ENCODE measurements at regions not wholly inside any gene's neighbourhood (a gene's known extent, or its start where the extent isn't known, plus 50 kb on each side); places are given as distances from the start of the nearest gene placed in this dataset.
"Not testable (repeated sequence)": the region's sequence is repeated elsewhere in the genome, so short reads cannot be mapped to it uniquely, and the experiment has no call there.

DNA sequence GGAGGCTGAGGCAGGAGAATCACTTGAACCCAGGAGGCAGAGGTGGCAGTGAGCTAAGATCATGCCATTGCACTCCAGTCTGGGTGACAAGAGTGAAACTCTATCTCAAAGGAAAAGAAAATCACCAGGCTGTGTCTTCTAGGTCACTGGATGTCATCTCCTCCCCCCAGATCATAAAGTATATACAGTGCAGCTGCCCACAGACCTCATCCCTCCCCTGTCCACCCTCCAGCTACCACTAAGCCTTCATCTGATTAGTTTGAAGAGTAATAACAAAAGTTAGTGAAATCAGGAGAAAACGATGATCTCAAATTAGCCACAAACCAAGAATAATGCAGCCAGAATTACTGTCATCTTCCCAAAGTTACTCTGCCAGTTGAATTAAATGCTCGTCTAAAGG lies 117.2 kb downstream of the ZNF22 start:
- not testable (repeated sequence) for DNase-seq (ENCODE audit: low spot score)

DNA sequence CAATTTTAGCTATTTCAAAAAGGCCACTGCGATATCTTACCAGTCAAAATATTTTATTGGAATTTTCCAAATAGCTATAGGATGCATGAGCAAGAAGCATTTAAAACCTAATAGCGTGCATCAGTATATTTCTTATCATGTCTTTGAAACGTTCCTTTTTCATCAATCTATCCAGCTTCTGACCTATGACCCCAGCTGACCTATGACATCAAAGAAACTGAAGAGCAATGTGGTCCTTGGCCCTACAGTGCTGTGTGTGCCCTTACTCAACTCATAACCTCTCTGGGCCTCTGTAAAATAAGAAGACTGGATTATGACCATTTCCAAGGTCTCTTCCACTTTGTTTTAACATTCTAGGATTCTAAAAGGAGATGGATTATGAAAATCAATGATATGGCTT lies 118.2 kb downstream of the ZNF22 start:
- DNase-seq (ENCODE audit: low spot score), result no peak

DNA sequence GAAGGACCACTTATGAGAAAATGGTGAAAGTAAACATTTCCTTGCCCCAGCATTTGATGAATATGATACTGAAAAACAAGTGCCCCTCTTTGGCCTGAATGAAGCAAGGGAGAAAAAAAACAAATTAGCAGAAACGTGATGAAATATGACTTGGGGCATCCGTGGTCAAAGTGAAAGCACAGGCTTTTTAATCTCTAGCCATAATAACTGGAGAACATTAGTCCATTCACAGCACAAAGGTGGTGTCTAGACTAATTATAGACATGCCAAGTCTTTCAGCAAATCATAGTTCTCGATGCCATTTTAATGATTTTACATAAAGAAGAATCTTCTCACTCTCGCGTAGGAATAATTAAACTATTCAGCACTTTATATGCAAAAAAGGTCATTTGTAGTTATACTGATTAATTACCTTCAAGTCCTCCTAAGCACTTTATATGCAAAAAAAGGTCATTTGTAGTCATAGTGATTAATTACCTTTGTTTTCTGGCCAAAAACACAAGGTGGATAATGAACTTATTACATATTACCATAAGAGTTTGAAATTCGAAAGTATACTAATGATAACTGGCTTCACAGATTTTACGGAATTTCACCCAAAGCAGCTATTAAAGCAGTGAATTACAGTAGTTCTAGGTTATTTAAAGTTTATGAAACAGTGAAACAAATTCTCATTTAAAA lies 121.6 kb downstream of the ZNF22 start:
- not testable (repeated sequence) for DNase-seq (ENCODE audit: low spot score)

DNA sequence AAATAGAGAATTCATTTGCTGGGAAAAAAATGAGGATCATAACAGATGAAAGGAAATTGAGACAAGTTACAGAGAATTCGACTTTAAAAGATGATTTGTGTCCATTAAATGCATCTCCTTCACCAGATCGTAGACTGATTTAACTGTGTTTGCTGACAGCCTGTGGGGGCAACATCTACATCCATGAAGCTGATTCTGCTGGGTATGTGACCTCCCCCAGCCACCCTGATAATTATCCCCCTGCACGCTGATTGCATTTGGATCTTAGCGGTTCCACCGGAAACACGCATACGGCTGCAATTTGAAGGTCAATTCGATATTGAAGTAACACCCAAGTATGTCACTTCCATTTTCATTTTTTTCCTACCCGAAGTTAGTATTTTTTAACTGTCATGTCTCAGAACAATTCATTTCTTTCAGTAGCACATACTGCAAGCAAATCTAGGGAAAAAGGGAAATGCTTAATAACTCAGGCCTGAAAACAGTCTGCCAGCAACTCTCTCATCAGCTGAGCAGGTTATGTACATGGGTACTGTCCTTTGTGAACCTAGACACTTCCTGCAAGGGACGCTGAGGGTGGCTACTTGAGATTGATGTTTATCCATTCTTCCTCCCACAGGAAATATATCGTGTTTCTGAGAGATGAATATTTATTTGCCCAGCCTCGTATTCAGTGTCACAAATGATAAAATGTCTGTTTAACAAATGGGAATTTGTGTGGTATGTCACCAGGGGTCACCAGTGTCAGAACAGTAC lies 134.9 kb downstream of the ZNF22 start:
- DNase-seq (ENCODE audit: low spot score), result no peak

DNA sequence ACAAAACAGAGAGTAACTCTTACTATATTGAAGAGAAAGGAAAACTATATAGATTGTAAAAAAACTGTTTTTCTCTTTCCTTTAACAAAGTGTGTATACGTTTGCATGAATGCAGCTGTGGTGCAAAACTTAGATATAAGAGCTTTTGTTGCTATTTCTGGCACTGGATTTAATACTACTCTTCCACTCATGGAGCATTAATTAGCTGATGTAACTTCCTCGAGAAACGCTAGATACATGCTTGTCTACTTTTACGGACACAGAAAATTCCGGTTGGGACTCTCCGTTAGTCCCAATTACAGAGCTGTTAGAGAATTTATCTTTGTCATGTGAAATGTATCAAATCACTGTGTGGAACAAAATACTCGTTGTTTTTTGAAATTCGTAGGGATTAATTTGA lies 135.5 kb downstream of the ZNF22 start:
- no peak for DNase-seq (ENCODE audit: low spot score)

DNA sequence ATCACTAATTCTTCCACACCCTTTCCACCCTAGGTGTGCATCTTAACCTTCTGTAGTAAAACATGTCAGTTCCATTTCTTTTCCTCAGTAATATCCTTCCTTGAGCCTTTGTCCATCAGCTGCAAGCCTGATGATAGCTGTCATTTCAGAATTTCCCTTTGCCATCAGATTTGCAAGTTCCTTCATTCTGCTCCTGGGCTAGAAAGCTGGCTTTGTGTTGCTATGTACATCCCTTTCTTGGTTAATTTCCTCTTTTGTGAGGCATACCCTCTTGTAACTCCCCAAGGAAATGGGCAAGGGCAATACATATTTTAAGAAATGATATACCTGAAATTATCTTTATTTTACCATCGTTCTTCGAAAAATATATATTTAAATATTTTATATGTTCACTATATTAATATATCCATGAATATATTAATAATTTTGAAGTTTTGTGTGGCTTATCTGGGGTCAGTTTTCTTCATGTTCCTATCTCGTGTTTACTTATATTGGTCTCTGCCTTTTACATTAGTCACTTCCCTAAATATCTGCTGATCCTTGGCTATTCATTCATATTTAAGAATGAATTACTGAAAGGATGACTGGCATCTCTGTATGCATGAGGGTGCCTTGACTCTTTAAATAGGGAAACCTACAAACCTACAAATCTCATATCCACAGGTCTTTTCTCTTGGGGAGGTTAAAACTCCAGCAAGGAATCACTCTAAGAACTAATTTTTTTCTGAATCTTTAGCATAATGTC lies 143.8 kb downstream of the ZNF22 start:
- no peak for DNase-seq (ENCODE audit: low spot score)

DNA sequence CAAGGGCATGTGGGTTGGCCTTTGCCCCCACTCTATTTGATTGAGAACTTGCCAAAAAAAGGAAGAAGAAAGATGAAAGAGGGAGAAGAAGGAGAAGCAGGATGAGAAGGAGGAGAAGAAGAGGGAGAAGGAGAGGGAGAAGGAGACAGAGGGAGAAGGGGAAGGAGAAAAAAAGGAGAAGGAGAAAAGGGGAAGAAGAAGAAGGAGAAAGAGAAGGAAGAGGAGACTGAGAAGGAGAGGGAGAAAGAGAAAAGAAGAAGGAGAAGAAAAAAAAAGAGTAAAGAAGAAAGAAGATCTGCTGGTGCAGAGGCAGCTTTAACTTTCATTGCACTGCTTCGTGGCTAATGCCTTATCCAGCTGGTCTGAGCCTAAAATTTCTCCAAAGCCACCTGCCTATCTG lies 144.4 kb downstream of the ZNF22 start:
- DNase-seq (ENCODE audit: low spot score), result not testable (repeated sequence)

DNA sequence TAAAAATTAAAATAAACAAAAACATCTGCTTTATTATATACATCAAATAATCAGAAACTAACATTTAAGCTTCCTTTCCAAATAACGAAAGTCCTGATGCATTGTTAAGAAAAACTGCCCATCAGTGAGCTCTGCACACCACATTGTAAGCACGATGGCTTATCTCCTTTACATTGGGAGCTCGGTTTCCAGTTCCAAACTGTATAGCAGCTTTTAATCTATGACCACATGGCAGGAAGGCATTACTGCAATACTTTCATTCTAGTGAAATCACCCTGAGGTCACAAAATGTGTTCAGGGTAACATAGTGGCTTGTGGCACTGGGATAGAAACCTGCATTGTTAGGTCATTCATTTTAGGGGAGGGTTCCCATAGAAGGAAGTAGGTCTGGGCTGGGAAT lies 146.3 kb downstream of the ZNF22 start:
- no peak for DNase-seq (ENCODE audit: low spot score)

DNA sequence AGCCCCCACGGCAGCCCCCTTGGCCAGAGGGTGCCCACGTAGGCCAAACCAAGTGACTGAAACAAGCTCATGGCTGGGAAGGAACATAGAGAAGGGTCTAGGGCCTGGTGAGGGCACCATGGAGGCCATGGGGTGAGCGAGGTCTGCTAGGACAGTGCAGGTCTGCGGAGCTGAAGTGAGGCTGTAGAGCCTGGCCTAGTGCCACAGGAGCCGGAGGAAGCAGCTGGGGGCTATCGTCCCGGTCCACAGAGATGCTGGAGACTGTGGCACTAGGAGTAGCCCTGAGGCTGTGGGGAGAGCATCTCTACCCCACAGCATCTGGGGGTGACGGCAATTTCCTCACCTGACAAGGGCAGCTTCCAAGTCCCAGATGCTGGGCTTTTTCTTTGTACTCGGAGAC lies 150.3 kb downstream of the ZNF22 start:
- DNase-seq (ENCODE audit: low spot score), result no peak

DNA sequence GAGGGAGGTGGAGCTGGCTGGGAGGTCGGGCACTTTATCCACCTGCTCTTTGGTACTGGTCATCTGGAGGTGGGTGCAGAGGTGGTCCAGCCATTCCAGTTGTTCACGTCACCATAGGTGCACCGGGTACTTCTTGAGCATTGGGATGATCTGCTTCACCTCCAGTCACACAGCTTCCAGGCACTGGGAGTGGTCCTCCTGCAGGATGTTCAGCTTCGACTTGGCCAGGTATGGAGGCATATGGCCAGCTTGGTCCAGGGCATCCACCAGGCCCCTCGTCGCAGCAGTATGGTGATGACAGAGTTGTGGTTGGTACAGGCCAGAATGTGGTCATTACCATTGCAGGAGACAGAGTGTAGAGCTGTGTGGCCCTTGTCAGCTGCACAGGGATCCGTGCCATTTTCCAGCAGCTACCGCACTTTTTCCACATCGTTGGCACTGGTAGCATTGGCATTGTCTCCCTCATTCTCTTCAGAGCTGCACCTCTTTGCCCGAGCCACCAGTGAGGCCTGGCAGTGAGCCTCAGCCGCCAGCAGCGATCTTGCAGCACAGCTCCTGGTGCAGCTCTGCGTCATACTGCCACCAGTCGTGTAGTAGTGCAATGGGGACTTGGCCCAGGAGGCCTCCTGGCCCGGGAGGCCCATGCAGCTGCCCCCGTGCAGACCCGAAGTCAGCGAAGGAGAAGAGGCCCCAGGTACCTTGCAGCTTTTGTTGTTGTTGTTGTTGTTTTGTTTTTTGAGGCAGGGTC lies 150.9 kb downstream of the ZNF22 start:
- no peak for DNase-seq (ENCODE audit: low spot score)

DNA sequence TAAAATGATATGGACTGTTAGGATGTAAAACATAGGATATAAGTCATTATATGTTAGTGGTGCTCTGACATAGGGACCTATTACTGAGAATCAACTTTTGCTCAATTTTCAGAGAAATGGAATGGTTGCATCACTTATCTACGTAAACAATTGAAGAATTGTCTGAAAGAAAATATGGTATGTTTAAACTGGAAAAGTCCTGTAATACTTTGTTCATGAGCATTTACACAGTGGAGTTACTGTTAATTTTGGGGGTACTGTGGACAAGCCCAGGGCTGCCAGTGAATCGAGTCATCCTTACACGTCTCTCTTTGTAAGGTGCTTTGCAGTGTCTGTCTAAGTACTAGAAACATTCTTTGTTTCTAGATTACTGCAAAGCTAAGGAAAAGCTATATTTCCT lies 152.0 kb downstream of the ZNF22 start:
- no peak for DNase-seq (ENCODE audit: low spot score)

DNA sequence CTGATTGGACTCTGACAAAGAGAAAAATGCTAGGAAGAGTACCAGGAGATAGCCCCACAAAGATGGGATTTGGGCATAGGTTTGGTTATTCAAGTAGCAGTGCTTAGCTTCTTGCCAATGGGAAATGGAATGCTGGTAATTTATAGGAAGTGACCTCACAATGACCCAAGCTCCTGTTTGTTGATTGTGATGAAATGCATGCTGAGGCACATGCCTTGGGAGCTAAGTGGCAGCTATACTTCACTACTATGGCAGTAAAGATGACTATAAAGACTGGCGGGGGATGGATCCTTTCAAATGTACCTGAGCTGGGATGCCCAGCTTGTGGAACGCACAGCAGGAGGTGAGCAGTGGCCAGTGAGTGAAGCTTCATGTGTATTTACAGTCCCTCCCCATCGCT lies 153.8 kb downstream of the ZNF22 start:
- no peak for DNase-seq (ENCODE audit: low spot score)

DNA sequence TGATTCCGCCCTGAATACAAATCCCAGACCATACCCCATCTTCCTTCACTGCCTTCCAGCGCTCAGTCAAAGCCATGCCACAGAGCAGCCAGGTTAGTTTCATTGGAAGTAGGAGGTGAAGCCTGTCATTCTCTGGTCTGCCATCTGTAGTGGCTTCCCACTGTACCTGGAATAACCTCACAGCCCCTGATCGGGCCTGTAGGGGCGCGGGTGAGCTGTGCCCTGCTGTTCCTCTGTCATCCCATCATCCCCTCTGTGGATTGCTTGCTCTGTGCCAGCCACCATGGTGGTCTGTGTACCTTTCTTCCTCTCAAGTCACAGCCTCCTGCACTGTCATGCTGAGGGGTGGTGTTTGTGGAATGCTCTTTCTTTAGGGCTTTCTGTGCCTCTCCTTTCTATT lies 155.1 kb downstream of the ZNF22 start:
- DNase-seq (ENCODE audit: low spot score), result no peak

DNA sequence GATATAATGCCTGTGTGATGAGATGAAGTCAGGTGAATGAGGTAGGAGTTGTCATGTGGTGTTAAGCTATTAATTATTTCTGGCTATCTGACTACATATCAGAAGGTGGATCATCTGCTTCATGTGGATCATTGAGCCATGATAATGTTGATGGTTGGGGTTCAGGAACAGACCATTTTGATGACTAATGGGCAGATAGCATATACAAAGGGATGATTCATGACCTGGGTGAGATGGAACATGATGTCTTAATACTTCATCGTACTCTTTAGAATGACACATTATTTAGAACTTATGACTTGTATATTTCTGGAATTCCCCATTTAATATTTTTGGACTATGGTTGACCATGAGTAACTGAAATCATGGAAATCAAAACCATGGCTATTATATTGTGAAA lies 155.1 kb downstream of the OR13A1 start:
- DNase-seq (ENCODE audit: low spot score), result no peak

DNA sequence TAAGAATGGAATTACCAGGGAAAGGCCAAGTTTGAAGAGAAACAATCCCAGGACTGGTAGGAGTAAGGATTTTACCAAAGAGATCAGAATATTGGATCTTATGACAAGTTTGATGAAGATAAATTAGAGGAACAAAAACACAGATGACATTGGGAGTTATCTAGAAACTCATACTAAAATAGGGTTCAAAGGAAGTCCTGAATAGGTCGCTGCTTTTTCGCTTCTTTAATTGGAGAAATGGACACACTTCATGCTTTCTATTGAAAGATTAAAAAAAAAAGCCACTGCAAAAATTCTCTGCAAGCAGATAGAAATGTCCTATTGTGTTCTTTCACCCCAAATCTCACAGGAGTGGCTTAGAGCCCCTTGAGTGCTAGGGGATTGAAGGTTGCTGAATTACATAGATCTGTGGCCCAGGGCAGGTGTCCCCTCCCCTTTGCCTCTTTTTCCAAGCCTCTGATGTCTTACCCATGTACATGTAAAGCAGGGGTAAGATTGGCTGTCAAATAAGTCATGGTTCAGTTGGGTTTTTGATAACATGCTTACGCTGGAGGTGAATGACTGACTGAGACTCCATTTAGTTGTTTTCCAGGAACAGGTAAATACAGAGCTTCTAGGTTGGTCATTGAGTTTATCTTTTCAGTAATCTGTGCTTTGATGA lies 152.0 kb downstream of the OR13A1 start:
- DNase-seq (ENCODE audit: low spot score), result no peak

DNA sequence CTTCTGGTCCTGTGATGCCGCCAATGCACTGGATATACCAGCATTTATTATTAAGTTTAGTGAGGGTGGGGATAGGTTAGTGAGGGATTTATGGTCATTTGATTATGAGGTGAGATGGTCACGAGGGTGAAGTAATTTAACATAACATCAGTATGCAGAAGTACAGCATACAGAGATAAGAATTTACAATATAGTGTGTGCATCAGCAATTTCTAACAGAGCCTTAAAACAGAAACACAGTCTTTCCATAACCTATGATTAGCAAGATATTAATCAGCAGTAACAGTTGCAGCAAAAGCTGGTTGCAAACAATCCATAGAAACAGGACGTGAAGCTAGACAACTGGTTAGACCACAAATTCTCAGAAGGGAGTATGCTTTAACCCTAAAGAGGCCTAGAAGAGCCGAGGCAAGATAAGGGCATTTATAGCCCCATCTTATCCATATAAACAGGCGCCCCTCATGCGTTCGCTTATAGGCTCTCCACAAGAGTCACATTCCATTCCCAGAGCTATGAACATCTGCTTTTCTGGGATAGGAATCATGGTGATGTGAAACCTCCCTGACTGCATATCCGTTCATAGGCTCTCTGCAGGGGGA lies 139.8 kb downstream of the OR13A1 start:
- DNase-seq (ENCODE audit: low spot score), result not testable (repeated sequence)

DNA sequence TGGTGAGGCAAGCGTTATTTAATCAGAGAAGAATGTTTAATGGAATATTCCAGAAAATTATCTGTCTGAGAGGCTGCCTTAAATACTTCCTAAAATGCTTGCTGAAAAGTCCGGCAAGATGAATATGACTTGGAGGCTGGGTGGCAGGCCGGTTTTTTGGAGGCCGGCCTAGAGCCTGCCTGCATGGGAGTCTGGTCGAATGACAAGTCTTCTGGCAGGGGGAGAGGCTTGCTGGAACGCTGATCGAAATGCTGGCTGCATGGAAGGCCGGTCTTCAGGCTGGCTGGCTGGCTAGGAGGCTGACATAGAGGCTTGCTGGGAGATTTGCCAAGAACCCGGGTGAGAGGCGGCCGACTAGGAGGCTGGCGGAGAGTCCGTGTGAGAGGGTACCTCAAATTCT lies 135.7 kb downstream of the OR13A1 start:
- no peak for DNase-seq (ENCODE audit: low spot score)

DNA sequence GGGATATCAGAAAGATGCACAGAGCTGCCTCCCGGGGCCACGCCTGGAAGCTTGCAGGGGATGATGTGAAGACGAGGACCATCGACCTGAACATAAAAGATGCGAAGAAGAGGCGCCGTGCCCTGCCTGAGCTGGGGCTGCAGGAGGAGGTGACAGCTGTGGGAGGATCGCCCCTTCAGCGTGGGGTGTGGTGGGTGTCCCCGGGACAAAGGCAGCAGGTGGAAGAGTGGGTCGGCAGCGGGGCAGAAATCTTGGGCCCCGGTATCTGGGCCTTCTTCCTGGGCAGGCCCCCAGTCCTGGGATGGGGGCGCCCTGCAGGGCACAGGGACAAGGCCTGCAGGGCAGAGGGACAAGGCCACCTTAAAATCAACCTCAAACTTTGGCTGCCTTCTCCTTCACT lies 134.9 kb downstream of the OR13A1 start:
- DNase-seq (ENCODE audit: low spot score), result no peak

DNA sequence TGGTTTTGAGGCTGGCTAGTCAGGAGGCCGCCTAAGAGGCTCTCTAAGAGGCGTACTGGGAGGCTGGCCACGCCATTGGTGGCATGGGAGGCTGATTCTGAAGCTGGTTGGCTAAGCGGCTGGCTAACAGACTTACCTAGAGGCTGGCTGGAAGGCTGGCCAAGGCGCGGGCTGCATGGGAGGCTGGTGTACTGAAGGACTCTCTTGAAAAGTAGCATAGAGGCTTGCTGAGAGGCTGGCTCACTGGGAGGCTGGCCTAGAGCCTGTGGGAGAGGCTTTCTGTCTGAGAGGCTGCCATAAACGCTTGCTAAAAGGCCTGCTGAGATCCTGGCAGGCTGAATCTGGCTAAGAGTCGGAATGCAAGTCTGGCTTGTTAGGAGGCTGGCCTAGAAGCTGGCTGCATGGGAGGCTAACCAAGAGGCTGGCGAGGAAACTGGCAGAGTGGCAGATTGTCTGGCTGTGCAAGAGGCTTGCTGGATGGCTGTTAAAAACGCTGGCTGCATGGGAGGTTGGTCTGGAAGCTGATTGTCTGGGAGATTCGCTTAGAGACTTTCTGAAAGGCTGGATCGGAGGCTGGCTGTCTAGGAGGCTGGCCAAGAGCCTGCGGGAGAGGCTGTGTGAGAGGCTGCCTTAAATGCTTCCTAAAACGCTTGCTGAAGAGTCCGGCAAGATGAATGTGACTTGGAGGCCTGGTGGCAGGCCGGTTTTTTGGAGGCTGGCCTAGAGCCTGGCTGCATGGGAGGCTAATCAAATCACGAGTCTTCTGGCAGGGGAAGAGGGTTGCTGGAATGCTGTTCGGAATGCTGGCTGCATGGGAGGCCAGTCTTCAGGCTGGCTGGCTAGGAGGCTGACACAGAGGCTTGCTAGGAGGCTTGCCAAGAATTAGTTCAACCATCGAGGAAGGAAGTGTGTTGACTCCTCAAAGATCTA lies 134.2 kb downstream of the OR13A1 start:
- DNase-seq (ENCODE audit: low spot score), result no peak

DNA sequence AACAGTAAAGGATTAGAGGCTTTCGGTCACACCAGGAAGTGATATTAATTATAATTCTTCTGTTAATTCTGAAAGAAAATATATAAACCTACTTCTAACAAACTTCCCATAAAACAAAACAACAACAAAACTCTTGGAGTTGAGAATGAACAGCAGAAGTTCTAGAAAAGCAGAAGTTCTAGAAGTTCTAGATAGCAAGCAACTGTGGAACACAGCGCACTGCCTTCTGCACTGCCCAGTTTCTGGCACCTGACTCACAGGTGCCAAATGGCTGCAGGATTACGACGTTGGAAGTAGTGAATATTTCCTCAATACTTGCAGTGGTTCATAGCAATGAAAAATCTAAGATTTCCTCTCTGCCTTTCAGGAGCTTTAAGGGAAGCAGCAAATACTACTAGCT lies 132.2 kb downstream of the OR13A1 start:
- no peak for DNase-seq (ENCODE audit: low spot score)

Measured in mucosa of gallbladder (tissue), 1 donor.